ENCODE measurements at regions not wholly inside any gene's neighbourhood (a gene's known extent, or its start where the extent isn't known, plus 50 kb on each side); places are given as distances from the start of the nearest gene placed in this dataset.

- ChIA-PET POLR2A (no interaction called here), CTCF (no interaction called here)
- no peaks in the 10 kb centered on the region for H3K27me3 ChIP-seq (ENCODE audit: control insufficient read depth, insufficient read depth, low read length)
- no peak for TF ChIP-seq CTCF (IDR thresholded peaks at IDR 0.05; ENCODE audit: low read depth, low read length)
- peaks cover 11% of the 10 kb centered on the region for H3K9me3 ChIP-seq (ENCODE audit: control insufficient read depth, insufficient read depth, low read length)
- H3K4me3 ChIP-seq (ENCODE audit: low read depth, low read length), result no peak overlapping the region
- no peak for DNase-seq (ENCODE audit: low read depth, low spot score)
- no peak overlapping the region for H3K27ac ChIP-seq (ENCODE audit: low read depth, low read length)
These were observed 623.9 kb downstream of the DOK5 start for GRCh38 chr20:55099251-55099650.

GRCh38 chr20:55097621-55098020, 622.2 kb downstream of the DOK5 start:
- CTCF ChIA-PET, result no interaction called here
- Histone ChIP-seq H3K9me3 (ENCODE audit: control insufficient read depth, insufficient read depth, low read length) (peaks cover 11% of the 10 kb centered on the region), H3K4me3 (ENCODE audit: low read depth, low read length) (no peak overlapping the region), H3K27ac (ENCODE audit: low read depth, low read length) (no peak overlapping the region), H3K27me3 (ENCODE audit: control insufficient read depth, insufficient read depth, low read length) (no peaks in the 10 kb centered on the region)
- POLR2A ChIA-PET, result no interaction called here
- TF ChIP-seq CTCF (IDR thresholded peaks at IDR 0.05; ENCODE audit: low read depth, low read length), result no peak
- no peak for DNase-seq (ENCODE audit: low read depth, low spot score)

GRCh38 chr20:55095745-55096400, 620.5 kb downstream of the DOK5 start:
- Histone ChIP-seq H3K27me3 (ENCODE audit: control insufficient read depth, insufficient read depth, low read length) (no peaks in the 10 kb centered on the region), H3K27ac (ENCODE audit: low read depth, low read length) (no peak overlapping the region), H3K9me3 (ENCODE audit: control insufficient read depth, insufficient read depth, low read length) (peaks cover 11% of the 10 kb centered on the region), H3K4me3 (ENCODE audit: low read depth, low read length) (no peak overlapping the region)
- DNase-seq (ENCODE audit: low read depth, low spot score), result no peak
- ChIA-PET POLR2A (no interaction called here), CTCF (no interaction called here)
- no peak for TF ChIP-seq CTCF (IDR thresholded peaks at IDR 0.05; ENCODE audit: low read depth, low read length)

- H3K4me3 ChIP-seq (ENCODE audit: low read depth, low read length), result no peak overlapping the region
- peaks cover 10% of the 10 kb centered on the region for H3K9me3 ChIP-seq (ENCODE audit: control insufficient read depth, insufficient read depth, low read length)
- POLR2A ChIA-PET, result no interaction called here
- DNase-seq (ENCODE audit: low read depth, low spot score), result no peak
- H3K27ac ChIP-seq (ENCODE audit: low read depth, low read length), result no peak overlapping the region
- no peak for TF ChIP-seq CTCF (IDR thresholded peaks at IDR 0.05; ENCODE audit: low read depth, low read length)
- no peaks in the 10 kb centered on the region for H3K27me3 ChIP-seq (ENCODE audit: control insufficient read depth, insufficient read depth, low read length)
- CTCF ChIA-PET, result no interaction called here
These were observed 619.0 kb downstream of the DOK5 start for GRCh38 chr20:55094353-55094861.

- TF ChIP-seq CTCF (IDR thresholded peaks at IDR 0.05; ENCODE audit: low read depth, low read length), result no peak
- POLR2A ChIA-PET, result no interaction called here
- CTCF ChIA-PET, result no interaction called here
These were observed 614.9 kb downstream of the DOK5 start for GRCh38 chr20:55090286-55090685.

More at GRCh38 chr20:55090286-55090685, 614.9 kb downstream of the DOK5 start:
- no peaks in the 10 kb centered on the region for H3K27me3 ChIP-seq (ENCODE audit: control insufficient read depth, insufficient read depth, low read length)
- DNase-seq (ENCODE audit: low read depth, low spot score), result no peak
- peaks cover 14% of the 10 kb centered on the region for H3K9me3 ChIP-seq (ENCODE audit: control insufficient read depth, insufficient read depth, low read length)
- no peak overlapping the region for H3K27ac ChIP-seq (ENCODE audit: low read depth, low read length)
- no peak overlapping the region for H3K4me3 ChIP-seq (ENCODE audit: low read depth, low read length)

All from AG04450 (cell line).